ENCODE measurements at regions not wholly inside any gene's neighbourhood (a gene's known extent, or its start where the extent isn't known, plus 50 kb on each side); places are given as distances from the start of the nearest gene placed in this dataset.

GRCh38 chr5:2299388-2300220, 416.9 kb upstream of the IRX4 start:
- H3K4me3 ChIP-seq: no peak overlapping the region
- H3K27ac ChIP-seq: no peak overlapping the region
- DNase-seq (no peak), FAIRE-seq (no peak), ATAC-seq (no peak)
- H3K36me3 ChIP-seq: no peaks in the 10 kb centered on the region
- H3K27me3 ChIP-seq: no peaks in the 10 kb centered on the region
- WGBS, 2 donors: 50 to 64% methylated on average over 19 of the region's 19 CpGs
- no peak for TF ChIP-seq CTCF (IDR thresholded peaks at IDR 0.05)
- H3K4me1 ChIP-seq: no peaks in the 10 kb centered on the region
- intact Hi-C loops (cut with DNase I): no loop called here
- no peaks in the 10 kb centered on the region for H3K9me3 ChIP-seq

- FAIRE-seq (no peak), ATAC-seq (no peak), DNase-seq (no peak)
- Histone ChIP-seq H3K27ac (no peak overlapping the region), H3K4me1 (no peaks in the 10 kb centered on the region), H3K4me3 (no peak overlapping the region), H3K27me3 (no peaks in the 10 kb centered on the region), H3K36me3 (no peaks in the 10 kb centered on the region), H3K9me3 (no peaks in the 10 kb centered on the region)
- intact Hi-C loops (cut with DNase I): no loop called here
- WGBS, 2 donors: 31 to 43% methylated on average over 3 of the region's 3 CpGs
- no peak for TF ChIP-seq CTCF (IDR thresholded peaks at IDR 0.05)
Measured at GRCh38 chr5:2298781-2299180, 416.1 kb upstream of the IRX4 start.

GRCh38 chr5:2297991-2298390, 415.3 kb upstream of the IRX4 start:
- intact Hi-C loops (cut with DNase I): no loop called here
- Histone ChIP-seq H3K9me3 (no peaks in the 10 kb centered on the region), H3K27me3 (no peaks in the 10 kb centered on the region), H3K27ac (no peak overlapping the region), H3K36me3 (no peaks in the 10 kb centered on the region), H3K4me1 (no peaks in the 10 kb centered on the region), H3K4me3 (no peak overlapping the region)
- no peak for TF ChIP-seq CTCF (IDR thresholded peaks at IDR 0.05)
- no peak for FAIRE-seq
- 56 to 86% methylated on average over 11 to 13 of the region's 13 CpGs for WGBS, 2 donors
- ATAC-seq: no peak
- DNase-seq: no peak

- Histone ChIP-seq H3K9me3 (no peaks in the 10 kb centered on the region), H3K36me3 (no peaks in the 10 kb centered on the region), H3K27me3 (no peaks in the 10 kb centered on the region), H3K27ac (no peak overlapping the region), H3K4me1 (no peaks in the 10 kb centered on the region), H3K4me3 (no peak overlapping the region)
- ATAC-seq (no peak), DNase-seq (no peak), FAIRE-seq (no peak)
- no peak for TF ChIP-seq CTCF (IDR thresholded peaks at IDR 0.05)
- intact Hi-C loops (cut with DNase I): no loop called here
- whole genome bisulfite sequencing, 2 donors: 77 to 83% methylated on average over 13 of the region's 13 CpGs
Measured at GRCh38 chr5:2295476-2295875, 412.8 kb upstream of the IRX4 start.

- H3K27ac ChIP-seq: no peak overlapping the region
- no peaks in the 10 kb centered on the region for H3K36me3 ChIP-seq
- H3K4me3 ChIP-seq: no peak overlapping the region
- no peak for DNase-seq
- no peak for ATAC-seq
- WGBS, 2 donors: 56 to 63% methylated on average over 9 of the region's 9 CpGs
- H3K4me1 ChIP-seq: no peaks in the 10 kb centered on the region
- intact Hi-C loops (cut with DNase I): no loop called here
- H3K27me3 ChIP-seq: no peaks in the 10 kb centered on the region
- no peaks in the 10 kb centered on the region for H3K9me3 ChIP-seq
- TF ChIP-seq CTCF (IDR thresholded peaks at IDR 0.05): no peak
- FAIRE-seq: no peak
Measured at GRCh38 chr5:2293906-2294305, 411.2 kb upstream of the IRX4 start.
